GM12873 (cell line): ENCODE measurements at regions not wholly inside any gene's neighbourhood (a gene's known extent, or its start where the extent isn't known, plus 50 kb on each side); places are given as distances from the start of the nearest gene placed in this dataset.

ENCODE experiments used
- TF ChIP-seq, protein P1 (sequence below): IDR thresholded peaks from 2 replicates; pipeline ENCODE4 v1.5.1; 2012; ENCODE audit warnings: low read depth, mild to moderate bottlenecking, moderate library complexity, low read length, control low read depth; ENCODE audit not compliant: insufficient read depth; ENCODE audit errors: missing control alignments

DNA sequence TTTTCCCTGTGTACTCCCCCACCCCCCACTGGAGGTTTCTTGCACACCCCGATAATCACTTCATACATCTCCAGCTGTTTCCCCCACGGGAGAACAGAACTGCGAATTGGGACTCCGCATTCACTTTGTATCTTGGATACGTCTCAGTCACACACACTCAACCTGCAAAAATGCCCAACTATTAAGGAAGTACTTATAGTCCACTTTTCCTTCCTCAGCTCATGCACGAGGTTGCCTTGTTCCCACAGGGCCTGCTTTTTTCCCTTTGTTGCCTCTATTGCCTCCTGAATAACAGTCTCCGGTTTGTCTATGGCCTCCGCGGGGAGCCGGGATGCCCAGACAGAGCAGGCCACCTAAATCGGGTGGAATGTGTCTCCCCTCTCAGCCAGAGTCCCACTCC is 282.3 kb downstream of the PYDC2 start:
- TF ChIP-seq, protein P1, sequence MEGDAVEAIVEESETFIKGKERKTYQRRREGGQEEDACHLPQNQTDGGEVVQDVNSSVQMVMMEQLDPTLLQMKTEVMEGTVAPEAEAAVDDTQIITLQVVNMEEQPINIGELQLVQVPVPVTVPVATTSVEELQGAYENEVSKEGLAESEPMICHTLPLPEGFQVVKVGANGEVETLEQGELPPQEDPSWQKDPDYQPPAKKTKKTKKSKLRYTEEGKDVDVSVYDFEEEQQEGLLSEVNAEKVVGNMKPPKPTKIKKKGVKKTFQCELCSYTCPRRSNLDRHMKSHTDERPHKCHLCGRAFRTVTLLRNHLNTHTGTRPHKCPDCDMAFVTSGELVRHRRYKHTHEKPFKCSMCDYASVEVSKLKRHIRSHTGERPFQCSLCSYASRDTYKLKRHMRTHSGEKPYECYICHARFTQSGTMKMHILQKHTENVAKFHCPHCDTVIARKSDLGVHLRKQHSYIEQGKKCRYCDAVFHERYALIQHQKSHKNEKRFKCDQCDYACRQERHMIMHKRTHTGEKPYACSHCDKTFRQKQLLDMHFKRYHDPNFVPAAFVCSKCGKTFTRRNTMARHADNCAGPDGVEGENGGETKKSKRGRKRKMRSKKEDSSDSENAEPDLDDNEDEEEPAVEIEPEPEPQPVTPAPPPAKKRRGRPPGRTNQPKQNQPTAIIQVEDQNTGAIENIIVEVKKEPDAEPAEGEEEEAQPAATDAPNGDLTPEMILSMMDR: no peak

- TF ChIP-seq, protein P1: no peak
Observed at GRCh38 chr3:191750618-191751017, 289.7 kb downstream of the PYDC2 start.

GRCh38 chr3:191753196-191753595 is 292.2 kb downstream of the PYDC2 start:
- TF ChIP-seq, protein P1: no peak

DNA sequence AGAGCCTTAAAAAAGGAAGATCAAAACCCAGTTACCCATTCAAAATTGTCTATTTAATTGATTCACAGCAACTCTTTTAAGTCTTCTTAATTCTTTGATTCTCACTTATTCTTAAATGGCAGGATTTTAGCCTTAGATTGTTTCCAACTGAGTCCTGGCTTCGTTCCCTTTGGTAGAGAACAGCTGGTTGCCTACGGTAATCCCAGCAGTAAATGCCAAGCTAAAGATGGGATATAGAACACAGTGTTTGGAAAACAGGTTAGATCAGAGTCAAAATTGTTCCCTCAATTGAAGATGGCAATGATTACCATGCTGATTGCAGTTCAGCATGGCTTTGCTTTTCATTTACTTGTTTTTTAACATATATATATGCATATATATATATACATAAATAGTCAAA is 300.9 kb downstream of the PYDC2 start:
- TF ChIP-seq, protein P1: no peak

- TF ChIP-seq, protein P1: no peak
Observed at GRCh38 chr3:191762323-191762960, 301.5 kb downstream of the PYDC2 start.

DNA sequence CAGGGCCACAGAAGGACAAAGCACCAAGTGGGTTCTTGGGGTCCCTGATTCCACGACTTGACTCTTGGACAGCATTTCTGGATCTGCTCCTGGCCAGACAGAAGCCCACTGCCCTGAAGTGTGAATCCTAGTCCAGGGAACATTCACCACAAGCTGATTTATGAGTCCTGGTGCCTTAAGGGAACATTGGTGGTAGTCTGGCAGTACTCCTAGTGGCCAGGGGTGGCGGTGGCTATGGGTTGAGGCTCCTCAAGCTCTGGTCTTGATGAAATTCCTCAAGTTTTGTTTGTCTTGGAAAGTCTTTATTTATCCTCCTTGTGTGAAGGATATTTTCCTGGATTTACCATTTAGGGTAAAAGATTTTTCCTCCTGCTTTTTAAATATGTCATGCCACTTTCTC is 307.5 kb downstream of the PYDC2 start:
- TF ChIP-seq, protein P1: peak; percentile 55

GRCh38 chr3:191770541-191770940 is 309.6 kb downstream of the PYDC2 start:
- TF ChIP-seq, protein P1: no peak

DNA sequence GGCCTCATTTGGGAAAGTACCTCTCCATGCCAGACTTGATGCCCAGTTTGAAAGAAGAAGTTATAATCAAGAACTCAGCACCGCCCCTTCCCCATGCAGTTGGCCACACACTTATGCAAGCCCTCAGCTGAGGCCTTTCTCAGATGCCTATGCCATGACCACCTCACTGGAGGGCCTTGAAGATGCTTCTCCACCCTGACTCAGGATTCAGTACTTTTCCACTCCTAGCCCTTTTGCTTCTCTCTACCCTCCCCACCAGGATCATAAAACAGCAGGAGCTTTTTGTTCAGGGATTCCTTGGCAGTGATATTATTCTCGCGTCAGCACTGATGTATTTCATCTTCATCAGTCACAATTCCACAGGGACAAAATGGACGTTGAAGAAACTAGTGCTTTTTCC is 313.5 kb downstream of the PYDC2 start:
- TF ChIP-seq, protein P1: no peak
